ENCODE measurements at regions not wholly inside any gene's neighbourhood (a gene's known extent, or its start where the extent isn't known, plus 50 kb on each side); places are given as distances from the start of the nearest gene placed in this dataset.

GRCh38 chr1:221439008-221439746, 302.7 kb downstream of the DUSP10 start:
- no peak for DNase-seq

DNA sequence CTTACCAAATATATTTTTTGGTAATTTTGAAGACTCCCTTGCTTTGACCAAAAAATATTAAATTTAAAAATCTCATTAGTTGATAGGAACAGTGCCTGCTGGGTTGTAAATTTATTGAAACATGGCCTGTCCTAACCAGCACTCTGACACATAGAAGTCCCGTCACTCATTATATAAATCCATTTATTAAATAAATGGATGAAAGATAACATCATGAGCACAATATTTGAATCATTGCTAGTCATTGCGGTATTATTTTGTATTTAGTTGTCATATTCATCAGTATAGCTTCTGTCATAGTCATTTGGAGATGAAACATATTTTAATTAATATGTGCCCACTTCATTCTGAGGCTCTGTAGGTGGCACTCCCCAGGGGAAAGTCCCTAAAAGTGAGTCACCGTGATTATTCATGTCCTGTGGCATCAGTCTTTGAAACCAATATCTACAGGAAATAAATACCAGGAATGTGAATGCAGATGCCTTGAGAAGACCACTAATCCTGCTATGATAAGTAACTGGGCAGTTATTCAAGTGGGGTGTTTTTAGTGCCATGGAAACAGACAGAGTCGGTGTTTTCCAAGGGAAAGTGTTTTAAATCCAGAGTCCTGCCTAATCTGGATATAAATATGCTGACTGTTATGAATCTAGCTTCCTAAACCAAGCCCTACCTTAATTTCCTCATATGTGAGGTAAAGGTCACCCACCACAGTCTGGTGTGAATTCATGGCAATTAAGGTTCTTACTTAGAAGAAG, 302.0 kb downstream of the DUSP10 start:
- DNase-seq, result no peak

DNA sequence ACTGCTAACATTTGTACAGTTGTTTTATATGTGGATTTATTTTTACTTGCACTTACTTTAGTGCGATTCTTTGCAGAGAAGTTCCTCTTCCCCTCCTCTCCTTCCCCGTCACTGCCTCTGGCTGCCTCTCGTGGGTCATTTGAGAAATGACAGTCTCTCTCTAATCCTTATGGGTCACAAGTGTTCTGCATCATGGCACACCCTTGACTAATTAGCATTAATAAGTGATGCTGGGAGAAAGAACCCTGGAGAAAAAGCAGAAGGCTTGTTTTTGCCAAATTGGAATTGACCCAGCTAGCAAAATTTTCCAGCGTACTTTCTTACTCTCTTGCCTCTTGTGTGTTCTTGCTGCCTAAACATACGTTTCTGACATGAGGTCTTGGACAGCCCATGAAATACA, 301.2 kb downstream of the DUSP10 start:
- DNase-seq, result no peak

GRCh38 chr1:221442056-221442455, 299.8 kb downstream of the DUSP10 start:
- no peak for DNase-seq

GRCh38 chr1:221444346-221444745, 297.5 kb downstream of the DUSP10 start:
- DNase-seq, result no peak

DNA sequence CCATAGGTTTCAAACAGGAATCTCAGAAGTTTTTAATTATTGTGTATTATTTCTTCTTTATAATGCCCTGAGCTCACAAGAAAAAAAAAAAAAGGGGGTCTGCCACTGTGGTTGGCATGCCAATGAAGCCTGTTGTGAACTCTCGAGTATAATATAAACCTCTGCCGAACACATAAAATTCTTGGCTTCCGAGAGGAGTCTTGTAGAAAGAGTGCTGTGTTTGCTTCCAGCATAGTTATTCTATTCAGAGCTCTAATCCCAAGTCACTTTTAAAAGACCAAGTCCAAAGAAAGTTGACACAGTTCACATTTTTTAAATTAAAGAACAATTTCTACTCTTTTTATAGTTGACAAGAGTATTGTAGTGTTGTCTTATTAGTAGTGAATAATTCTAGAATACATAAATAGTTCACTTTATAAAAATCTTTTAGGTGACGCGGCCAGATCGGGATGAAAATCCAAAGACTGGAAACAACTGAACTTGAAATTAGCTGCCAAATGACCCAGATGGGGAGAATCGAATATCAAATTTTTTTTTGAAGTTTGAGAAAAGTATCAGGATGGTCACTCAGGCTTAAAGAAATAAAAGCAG, 293.2 kb downstream of the DUSP10 start:
- DNase-seq, result no peak

GRCh38 chr1:221449194-221449593, 292.7 kb downstream of the DUSP10 start:
- DNase-seq, result no peak

- no peak for DNase-seq
Observed at GRCh38 chr1:221449801-221450470, 292.0 kb downstream of the DUSP10 start.

DNA sequence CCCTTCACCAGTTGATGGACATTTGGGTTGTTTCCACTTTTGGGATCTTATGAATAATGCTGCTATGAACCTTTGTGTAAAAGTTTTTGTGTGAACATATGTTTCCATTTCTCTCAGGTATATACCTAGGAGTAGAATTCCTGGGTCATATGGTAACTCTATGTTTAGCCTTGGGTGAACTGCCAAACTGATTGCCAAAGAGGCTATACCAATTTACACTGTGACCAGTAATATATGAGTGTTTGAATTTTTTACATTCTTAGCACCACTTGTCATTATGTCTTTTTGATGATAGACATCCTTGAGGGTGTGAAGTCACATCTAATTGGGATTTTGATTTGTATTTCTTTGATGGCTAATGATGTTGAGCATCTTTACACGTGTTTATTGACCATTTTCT, 290.1 kb downstream of the DUSP10 start:
- DNase-seq, result no peak

DNA sequence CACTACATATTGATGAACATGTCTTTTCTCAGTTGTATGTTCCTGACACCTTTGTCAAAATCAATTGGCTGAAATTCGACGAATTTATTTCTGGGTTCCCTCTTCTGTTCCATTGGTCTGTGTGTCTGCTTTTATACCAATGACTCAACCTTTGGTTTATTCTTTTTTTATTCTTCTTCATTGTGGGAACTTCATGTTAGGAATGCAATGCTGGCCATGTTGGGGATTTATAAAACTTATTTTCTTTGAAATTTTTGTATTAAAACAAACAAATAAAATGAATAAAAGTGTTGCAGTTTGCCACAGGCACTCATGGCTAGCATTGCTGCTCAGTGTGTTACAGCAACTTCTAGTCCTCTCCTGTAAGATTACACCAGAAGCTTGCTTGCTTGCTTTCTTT, 287.8 kb downstream of the DUSP10 start:
- no peak for DNase-seq

- no peak for DNase-seq
Observed at GRCh38 chr1:221456918-221457317, 285.0 kb downstream of the DUSP10 start.

DNA sequence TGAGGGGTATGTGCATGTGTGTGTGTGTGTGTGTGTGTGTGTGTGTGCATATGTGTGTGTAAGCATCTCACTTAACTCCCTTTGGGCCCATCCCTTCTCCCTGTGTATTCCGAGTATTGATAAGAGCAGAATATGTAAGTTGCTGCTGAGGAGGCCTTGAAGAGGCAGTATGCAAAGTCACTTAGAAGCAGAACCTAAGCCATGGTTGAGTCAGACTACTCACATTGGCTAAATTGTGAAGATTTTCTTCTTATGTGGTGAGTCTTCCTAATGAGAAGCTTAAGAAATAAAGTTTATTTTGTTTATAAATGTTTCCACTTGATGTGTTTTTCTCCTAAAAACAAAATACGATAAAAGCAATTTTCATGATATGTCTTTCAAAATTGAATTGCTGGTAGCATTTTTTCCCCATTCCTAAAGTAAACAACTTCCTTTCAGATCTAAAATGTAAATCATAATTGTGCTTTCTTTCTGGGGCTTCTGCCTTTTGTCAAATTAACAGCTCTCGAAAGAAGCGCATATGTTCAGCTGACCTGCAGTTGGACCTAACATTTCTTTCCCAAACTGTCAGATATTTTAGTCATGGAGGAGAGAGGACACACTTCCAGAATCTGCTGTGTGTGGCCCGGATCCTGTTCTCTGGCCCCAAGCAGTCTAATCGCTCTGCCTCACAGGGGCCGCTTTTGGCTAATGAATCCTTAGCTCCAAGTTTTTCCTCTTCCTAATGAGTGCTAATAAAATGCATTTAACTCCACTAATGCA, 284.0 kb downstream of the DUSP10 start:
- no peak for DNase-seq

DNA sequence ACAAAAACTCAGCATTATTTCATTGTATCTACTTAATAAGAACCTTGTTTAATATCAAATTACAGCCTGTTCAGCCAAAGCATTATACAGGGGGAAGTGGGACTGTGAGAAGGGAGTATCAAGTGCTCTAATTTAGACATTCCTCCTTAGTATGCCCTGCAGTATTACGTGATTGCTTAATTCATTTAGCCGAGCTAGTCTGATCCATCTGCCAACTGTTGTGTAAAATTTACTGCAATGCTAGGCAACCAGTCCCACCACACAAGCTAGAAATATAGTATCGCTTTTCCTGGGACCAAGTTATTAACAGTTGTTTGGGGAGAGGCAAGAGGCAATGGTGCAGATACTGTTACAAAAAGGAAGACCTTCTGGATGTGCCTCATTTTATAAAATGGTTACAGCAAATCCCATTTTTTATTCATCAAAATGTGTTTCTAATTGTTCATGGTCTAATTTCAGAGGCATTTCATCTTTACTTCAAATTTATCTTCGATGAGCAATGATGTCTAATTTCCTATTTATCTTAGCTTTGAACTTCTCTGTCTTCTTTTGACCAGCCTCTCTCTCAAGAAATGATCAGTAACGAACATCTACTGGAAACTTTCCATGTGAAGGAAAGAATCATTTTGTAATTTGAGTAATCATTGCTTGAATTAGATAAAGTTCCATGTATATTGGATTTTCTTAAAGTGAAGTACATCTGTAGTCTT, 283.3 kb downstream of the DUSP10 start:
- DNase-seq, result no peak

- DNase-seq, result no peak
Observed at GRCh38 chr1:221459558-221459957, 282.3 kb downstream of the DUSP10 start.

DNA sequence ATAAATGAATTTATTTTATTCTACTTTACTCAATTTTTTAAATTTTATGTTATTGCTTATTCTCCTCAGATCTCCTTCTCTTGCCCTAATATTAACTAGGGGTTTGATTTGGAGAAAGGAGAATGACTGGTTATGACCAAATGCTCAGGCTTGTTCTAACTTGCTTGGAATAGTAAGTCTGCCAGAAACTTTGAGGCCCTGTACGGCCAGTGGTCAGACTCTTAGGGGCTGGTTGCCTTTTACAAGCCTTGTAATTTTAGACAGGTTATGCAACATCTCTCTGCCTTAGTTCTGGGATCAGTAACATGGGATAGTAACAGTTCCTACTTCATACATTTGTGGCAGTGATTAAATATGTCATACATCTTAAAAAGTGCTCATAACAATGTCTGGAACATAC, 279.5 kb downstream of the DUSP10 start:
- DNase-seq, result no peak

DNA sequence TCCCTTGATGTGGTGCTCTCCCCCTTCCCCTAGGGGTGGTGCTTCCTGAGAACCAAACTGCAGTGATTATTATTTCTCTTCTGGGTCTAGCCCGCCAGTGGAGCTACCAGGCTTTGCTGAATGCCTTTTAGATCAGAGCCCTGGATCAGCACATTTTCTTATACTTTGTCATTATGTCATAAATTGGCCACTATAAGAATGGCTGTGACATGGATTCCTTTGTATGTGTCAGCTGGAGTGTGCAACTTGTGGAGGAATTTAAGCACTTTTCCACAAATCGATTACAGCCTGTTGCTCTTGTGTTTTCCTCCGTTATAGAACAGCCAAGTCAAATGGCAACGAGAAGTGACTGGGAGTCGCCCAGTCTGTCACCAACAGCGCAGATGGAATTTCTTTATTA, 273.3 kb downstream of the DUSP10 start:
- no peak for DNase-seq

DNA sequence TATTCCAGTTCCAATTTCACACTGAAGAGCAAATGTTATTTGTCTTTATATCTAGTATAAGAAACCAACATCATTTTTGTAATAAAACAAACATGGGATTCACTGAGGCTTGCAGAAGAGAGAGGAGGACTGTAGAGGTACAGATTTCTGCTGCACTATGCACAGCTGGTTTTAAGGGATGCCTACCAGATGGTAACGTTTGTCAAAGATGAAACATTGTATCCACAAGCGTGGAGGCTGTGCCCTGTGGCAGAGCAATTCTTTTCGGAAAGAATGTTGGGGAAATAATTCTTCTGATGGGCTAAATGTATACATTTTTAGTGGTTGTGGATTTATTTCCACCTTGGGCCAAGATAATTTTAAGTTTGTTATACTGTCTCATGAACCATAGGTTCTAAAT, 272.4 kb downstream of the DUSP10 start:
- no peak for DNase-seq

GRCh38 chr1:221470000-221470698, 271.7 kb downstream of the DUSP10 start:
- DNase-seq, result no peak

DNA sequence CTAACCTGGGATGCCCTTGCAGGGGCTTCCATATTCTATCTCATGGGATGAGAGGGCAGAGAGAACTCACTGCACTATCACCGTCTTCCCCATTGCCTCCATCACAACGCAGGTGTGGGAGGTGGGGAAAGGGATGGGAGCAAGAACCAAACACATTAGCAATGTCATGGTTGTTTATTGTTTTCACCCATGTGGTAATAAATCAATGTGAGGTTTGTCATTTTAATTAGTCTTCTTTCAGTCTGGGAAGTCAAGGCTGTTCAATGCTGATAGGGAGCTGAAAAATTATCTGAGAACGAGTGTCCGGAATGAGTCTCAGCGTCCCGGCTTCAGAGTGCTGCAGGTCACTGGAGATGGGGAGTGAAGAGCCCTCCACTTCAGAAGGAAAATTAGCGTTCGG, 268.5 kb downstream of the DUSP10 start:
- DNase-seq, result no peak

DNA sequence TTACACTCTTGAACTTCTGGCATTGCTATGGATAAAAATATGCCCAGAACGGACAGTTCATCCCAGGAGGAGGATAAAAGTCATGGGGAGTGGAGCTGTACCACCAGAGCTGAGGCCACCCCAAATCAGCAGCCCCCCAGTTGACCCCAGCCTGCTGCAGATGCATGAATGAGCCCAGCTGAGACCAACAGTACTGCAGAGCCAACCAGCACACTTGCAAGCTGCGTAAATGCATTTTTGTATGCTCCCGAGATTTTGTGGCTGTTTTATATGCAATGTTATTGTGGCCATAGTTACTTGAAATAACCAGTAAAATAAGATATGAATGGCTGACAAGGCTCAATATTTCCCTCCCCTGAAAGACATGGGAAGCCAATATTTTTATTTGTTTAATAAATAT, 264.6 kb downstream of the DUSP10 start:
- DNase-seq, result no peak
